ENCODE measurements at regions not wholly inside any gene's neighbourhood (a gene's known extent, or its start where the extent isn't known, plus 50 kb on each side); places are given as distances from the start of the nearest gene placed in this dataset.

DNA sequence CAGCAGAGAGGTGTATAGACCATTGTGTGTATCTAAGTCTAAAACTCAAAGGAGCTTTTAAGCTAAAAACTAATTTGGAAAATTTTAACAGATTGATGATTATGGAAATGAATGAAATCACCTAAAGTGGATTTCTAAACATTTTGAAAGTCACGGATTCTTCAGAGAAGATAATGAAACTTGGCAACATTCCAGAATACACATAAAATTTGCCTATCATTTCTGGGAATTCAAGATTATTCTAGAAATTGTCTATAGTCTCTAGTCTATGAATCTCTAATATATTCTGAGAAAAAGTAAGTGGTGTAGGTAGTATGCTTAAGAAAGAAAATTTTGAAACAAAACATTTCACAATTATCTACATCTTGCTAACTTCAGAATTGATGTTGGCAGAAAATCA is 1117.9 kb upstream of the CNTN5 start:
- Histone ChIP-seq H3K9me3 (ENCODE audit: control insufficient read depth in 4 of 4, low read length in 3 of 4) (no peaks in the 10 kb centered on the region), H3K4me3 (ENCODE audit: low read depth in 1 of 3, low read length in 3 of 3) (no peak overlapping the region), H3K36me3 (ENCODE audit: control insufficient read depth in 4 of 4, insufficient read depth in 3 of 4, low read depth in 1 of 4, low read length in 3 of 4) (no peaks in the 10 kb centered on the region), H3K27ac (ENCODE audit: low read depth in 1 of 2, low read length in 2 of 2) (no peak overlapping the region), H3K9ac (ENCODE audit: low read depth in 1 of 2, low read length in 2 of 2) (no peak overlapping the region), H3K4me1 (ENCODE audit: control insufficient read depth in 4 of 4, insufficient read depth in 4 of 4, low read length in 3 of 4) (no peaks in the 10 kb centered on the region), H3K27me3 (ENCODE audit: control insufficient read depth in 4 of 4, insufficient read depth in 4 of 4, low read length in 3 of 4) (no peaks in the 10 kb centered on the region)
- TF ChIP-seq HNF4A (conservative IDR thresholded peaks at IDR 0.05) = no peak
- no peak for TF ChIP-seq HNF4G (IDR thresholded peaks at IDR 0.05)
- TF ChIP-seq RAD21 (IDR thresholded peaks at IDR 0.05) = no peak
- DNase-seq (ENCODE audit: low spot score) = no peak
- 59% methylated on average over 1 of the region's 1 CpG for WGBS

- H3K27ac ChIP-seq (ENCODE audit: low read depth in 1 of 2, low read length in 2 of 2) = no peak overlapping the region
- TF ChIP-seq RXRA (IDR thresholded peaks at IDR 0.05) (no peak), CTCF (IDR thresholded peaks at IDR 0.05; ENCODE audit: low read depth, low read length, missing input control) (no peak), ZBTB33 (IDR thresholded peaks at IDR 0.05) (no peak), GABPA (IDR thresholded peaks at IDR 0.05 in 1 of 2, conservative IDR thresholded peaks at IDR 0.05 in 1 of 2) (no peak)
- TF ChIP-seq, protein P1, sequence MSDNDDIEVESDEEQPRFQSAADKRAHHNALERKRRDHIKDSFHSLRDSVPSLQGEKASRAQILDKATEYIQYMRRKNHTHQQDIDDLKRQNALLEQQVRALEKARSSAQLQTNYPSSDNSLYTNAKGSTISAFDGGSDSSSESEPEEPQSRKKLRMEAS (IDR thresholded peaks at IDR 0.05) = no peak
- no peak for DNase-seq (ENCODE audit: low spot score)
- no peak overlapping the region for H3K9ac ChIP-seq (ENCODE audit: low read depth in 1 of 2, low read length in 2 of 2)
- H3K27me3 ChIP-seq (ENCODE audit: control insufficient read depth in 4 of 4, insufficient read depth in 4 of 4, low read length in 3 of 4) = no peaks in the 10 kb centered on the region
- H3K36me3 ChIP-seq (ENCODE audit: control insufficient read depth in 4 of 4, insufficient read depth in 3 of 4, low read depth in 1 of 4, low read length in 3 of 4) = no peaks in the 10 kb centered on the region
- H3K4me1 ChIP-seq (ENCODE audit: control insufficient read depth in 4 of 4, insufficient read depth in 4 of 4, low read length in 3 of 4) = no peaks in the 10 kb centered on the region
- H3K4me3 ChIP-seq (ENCODE audit: low read depth in 1 of 3, low read length in 3 of 3) = no peak overlapping the region
- peaks cover 0 to 3% (median 0%) of the 10 kb centered on the region in 4 donors for H3K9me3 ChIP-seq (ENCODE audit: control insufficient read depth in 4 of 4, low read length in 3 of 4)
These were observed 1115.6 kb upstream of the CNTN5 start for GRCh38 chr11:97905101-97905500.

- H3K4me1 ChIP-seq (ENCODE audit: control insufficient read depth in 4 of 4, insufficient read depth in 4 of 4, low read length in 3 of 4) = no peaks in the 10 kb centered on the region
- H3K27ac ChIP-seq (ENCODE audit: low read depth in 1 of 2, low read length in 2 of 2) = no peak overlapping the region
- 74% methylated on average over 1 of the region's 1 CpG for WGBS
- TF ChIP-seq FOXA2 (IDR thresholded peaks at IDR 0.05) (no peak), HNF4A (conservative IDR thresholded peaks at IDR 0.05) (no peak), NR2F2 (IDR thresholded peaks at IDR 0.05) (no peak), ZBTB33 (IDR thresholded peaks at IDR 0.05) (no peak), JUND (IDR thresholded peaks at IDR 0.05) (no peak), EGR1 (IDR thresholded peaks at IDR 0.05; ENCODE audit: low read depth in 2 of 2) (no peak), ATF3 (IDR thresholded peaks at IDR 0.05) (no peak), HNF4G (IDR thresholded peaks at IDR 0.05) (no peak), CTCF (IDR thresholded peaks at IDR 0.05; ENCODE audit: low read depth, low read length, missing input control) (no peak), RAD21 (IDR thresholded peaks at IDR 0.05) (no peak), TAF1 (conservative IDR thresholded peaks at IDR 0.05) (no peak)
- TF ChIP-seq, protein P1 (IDR thresholded peaks at IDR 0.05) = no peak
These were observed 1115.1 kb upstream of the CNTN5 start for GRCh38 chr11:97905671-97906070.

More at GRCh38 chr11:97905671-97906070, 1115.1 kb upstream of the CNTN5 start:
- peaks cover 0 to 3% (median 0%) of the 10 kb centered on the region in 4 donors for H3K9me3 ChIP-seq (ENCODE audit: control insufficient read depth in 4 of 4, low read length in 3 of 4)
- H3K9ac ChIP-seq (ENCODE audit: low read depth in 1 of 2, low read length in 2 of 2) = no peak overlapping the region
- H3K4me3 ChIP-seq (ENCODE audit: low read depth in 1 of 3, low read length in 3 of 3) = no peak overlapping the region
- no peaks in the 10 kb centered on the region for H3K36me3 ChIP-seq (ENCODE audit: control insufficient read depth in 4 of 4, insufficient read depth in 3 of 4, low read depth in 1 of 4, low read length in 3 of 4)
- no peak for DNase-seq (ENCODE audit: low spot score)
- H3K27me3 ChIP-seq (ENCODE audit: control insufficient read depth in 4 of 4, insufficient read depth in 4 of 4, low read length in 3 of 4) = no peaks in the 10 kb centered on the region
